D341Med (cell line): ENCODE measurements at regions not wholly inside any gene's neighbourhood (a gene's known extent, or its start where the extent isn't known, plus 50 kb on each side); places are given as distances from the start of the nearest gene placed in this dataset.
"Not testable (repeated sequence)": the region's sequence is repeated elsewhere in the genome, so short reads cannot be mapped to it uniquely, and the experiment has no call there.

Experiments
- DNase-seq: peaks from one replicate; pipeline ENCODE4 v3.0.0; 2012; ENCODE audit warnings: low spot score

DNA sequence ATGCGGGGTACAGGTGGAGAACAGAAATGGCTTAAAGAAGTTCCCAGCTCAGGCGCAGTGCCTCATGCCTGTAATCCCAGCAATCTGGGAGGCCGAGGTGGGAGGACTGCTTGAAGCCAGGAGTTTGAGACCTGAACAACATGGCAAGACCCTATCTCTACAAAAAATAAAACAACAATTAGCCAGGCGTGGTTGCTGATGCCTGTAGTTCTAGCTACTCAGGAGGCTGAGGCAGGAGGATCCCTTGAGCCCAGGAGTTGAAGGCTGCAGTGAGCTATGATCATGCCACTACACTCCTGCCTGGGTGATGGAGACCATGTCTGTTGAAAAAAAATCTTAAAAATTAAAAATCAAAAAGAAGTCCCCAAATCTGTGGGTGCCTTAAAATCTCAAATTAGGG lies 228.3 kb upstream of the WSB1 start:
- no peak for DNase-seq

GRCh38 chr17:27066315-27066714 lies 227.6 kb upstream of the WSB1 start:
- DNase-seq: no peak

- no peak for DNase-seq
Observed at GRCh38 chr17:27069842-27070508, 223.9 kb upstream of the WSB1 start.

- no peak for DNase-seq
Observed at GRCh38 chr17:27070836-27071235, 223.1 kb upstream of the WSB1 start.

DNA sequence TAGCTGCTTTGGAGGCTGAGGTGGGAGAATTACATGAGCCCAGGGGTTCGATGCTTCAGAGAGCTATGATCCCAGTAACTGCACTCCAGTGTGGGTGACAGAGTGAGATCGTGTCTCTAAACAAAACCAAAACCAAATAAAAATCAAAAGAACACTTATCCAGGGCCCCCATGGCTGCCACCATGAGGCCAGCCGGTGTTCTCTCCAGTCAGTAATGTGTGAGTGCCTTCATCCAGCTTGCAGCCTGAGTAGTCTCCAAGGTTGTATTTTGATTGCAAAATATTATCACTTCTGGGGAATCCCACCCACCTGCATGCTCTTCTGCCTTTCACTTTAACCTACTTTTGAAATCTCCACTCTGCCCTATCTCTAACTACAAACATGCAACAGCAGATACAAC lies 221.0 kb upstream of the WSB1 start:
- no peak for DNase-seq

- no peak for DNase-seq
Observed at GRCh38 chr17:27076814-27077213, 217.1 kb upstream of the WSB1 start.

- DNase-seq: no peak
Observed at GRCh38 chr17:27078296-27078695, 215.6 kb upstream of the WSB1 start.

GRCh38 chr17:27079660-27080059 lies 214.3 kb upstream of the WSB1 start:
- DNase-seq: no peak

- DNase-seq: no peak
Observed at GRCh38 chr17:27081002-27081638, 212.8 kb upstream of the WSB1 start.

- no peak for DNase-seq
Observed at GRCh38 chr17:27082023-27082774, 211.7 kb upstream of the WSB1 start.

DNA sequence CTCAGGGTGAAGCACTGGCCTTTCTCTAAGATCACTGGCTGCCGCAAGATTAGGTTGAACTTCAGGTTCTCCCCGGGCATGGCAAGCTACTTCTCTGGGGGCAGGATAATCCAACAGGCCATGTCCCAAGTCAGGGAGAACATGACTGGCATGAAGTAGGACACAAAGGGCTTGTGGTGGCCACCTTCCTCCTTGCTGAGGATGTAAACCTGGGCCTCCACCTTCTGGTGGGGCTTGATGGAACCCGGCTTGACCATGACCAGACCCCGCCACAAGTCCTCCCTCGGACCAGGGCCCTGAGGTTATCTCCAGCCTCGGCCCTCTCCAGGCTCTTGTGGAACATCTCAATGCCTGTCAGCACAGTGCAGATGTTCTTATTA lies 211.1 kb upstream of the WSB1 start:
- no peak for DNase-seq

GRCh38 chr17:27083408-27084185 lies 210.3 kb upstream of the WSB1 start:
- no peak for DNase-seq

GRCh38 chr17:27085517-27085916 lies 208.4 kb upstream of the WSB1 start:
- no peak for DNase-seq

DNA sequence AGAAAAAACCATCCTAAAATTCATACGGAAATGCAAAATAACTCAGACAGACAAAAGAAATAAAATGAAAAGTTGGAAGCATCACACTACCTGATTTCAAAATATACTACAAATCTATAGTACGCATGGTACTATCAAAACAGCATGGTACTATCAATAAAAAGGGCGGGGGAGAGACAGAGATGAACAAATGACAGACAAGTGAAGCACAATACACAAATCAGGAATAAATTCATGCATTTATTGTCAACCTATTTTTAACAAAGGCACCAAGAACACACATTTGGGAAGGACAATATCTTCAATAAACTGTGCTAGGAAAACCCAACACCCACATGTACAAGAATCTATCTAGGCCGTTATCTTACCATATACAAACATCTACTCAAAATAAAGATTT lies 207.4 kb upstream of the WSB1 start:
- DNase-seq: no peak

GRCh38 chr17:27087935-27088766 lies 205.8 kb upstream of the WSB1 start:
- no peak for DNase-seq

GRCh38 chr17:27088767-27089078 lies 205.2 kb upstream of the WSB1 start:
- no peak for DNase-seq

- DNase-seq: not testable (repeated sequence)
Observed at GRCh38 chr17:27089079-27089928, 204.6 kb upstream of the WSB1 start.

DNA sequence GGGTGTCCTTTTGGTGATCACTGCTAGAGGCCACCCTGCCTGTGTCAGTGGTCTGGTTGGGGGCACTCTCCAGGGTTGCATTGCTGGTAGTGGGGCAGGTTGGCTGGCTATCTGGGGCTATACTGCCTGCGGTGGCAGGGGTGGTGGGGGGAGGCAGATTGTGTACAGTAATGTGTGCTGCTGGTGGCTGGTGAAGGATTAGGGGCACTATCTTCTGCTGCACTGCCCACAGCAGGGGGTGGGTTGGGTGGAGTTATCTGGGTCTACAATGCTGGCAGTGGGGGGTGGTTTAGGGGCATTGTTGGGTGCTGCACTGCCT lies 204.0 kb upstream of the WSB1 start:
- no peak for DNase-seq

DNA sequence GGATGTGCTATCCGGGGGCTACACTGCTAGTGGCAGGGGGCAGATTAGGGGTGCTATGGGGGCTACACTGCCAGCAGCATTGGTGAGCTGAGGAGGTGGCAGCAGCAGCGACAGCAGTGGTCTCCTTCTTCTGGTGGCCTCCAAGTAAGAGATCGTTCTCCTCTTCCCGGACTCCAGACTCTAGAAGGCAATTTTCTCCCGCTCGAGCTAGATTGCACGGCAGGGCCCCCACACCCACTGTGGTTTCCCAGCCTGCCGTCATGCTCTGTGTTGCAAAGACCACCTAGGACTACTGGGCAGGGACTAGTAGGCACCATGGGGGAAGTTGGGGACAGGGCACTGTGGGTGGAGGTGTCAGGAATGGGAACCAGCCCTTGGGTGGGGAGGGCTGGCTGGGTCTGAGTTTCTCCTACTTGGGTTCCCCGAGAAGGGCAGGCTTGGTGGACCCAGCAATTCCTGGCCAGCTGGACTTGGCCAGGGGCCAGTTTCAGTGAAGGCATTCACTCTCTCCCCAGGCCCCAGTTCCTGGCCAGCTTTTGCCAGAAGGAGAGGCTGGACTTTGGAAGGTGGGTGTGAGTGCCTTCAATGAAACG lies 203.4 kb upstream of the WSB1 start:
- not testable (repeated sequence) for DNase-seq

- no peak for DNase-seq
Observed at GRCh38 chr17:27091043-27091497, 202.8 kb upstream of the WSB1 start.

DNA sequence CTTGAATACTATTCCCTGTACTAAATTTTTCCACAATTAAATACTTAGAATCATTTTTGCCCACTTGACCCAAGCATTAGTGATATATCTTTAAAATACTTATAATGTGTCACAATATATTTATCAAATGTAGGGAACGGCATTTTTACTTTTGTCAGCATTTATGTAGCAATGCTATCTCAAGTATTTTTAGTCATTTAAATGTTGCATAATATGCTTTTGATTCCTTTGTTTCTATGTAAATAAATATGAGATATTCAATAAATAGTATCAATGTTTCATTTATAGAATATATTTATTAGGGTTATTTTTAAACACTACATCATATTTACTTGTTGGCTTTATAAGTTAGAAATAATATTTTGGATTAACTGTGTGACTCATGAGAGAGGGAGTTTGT lies 199.7 kb upstream of the WSB1 start:
- not testable (repeated sequence) for DNase-seq
